HG03103 (cell line): ENCODE measurements at regions not wholly inside any gene's neighbourhood (a gene's known extent, or its start where the extent isn't known, plus 50 kb on each side); places are given as distances from the start of the nearest gene placed in this dataset.
"Not testable (repeated sequence)": the region's sequence is repeated elsewhere in the genome, so short reads cannot be mapped to it uniquely, and the experiment has no call there.

Source experiments
- ATAC-seq: cut with Tn5 transposase; IDR thresholded peaks from one replicate; pipeline ENCODE4 v1.9.1; 2021; ENCODE audit warnings: low read depth; ENCODE audit not compliant: unreplicated experiment

GRCh38 chr19:28583242-28583641, 629.7 kb downstream of the UQCRFS1 start:
- no peak for ATAC-seq

DNA sequence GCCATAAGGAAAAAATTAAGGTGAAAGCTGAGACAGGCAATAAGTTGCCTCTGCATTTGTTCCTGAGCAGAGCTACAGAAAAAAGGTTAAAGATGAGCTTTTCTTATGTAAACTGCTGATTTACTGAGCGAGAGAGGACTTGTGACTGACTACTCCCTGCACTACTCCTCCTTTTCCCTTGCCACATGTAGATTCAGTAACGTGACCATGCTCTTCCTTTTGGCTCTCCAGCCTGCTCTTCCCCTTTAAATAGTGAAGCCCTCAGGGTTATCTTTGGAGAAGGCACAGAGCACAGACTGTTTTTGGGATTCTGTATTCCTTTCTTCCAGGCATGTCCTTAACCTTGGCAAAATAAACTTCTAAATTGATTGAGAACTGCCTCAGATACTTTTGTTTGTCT, 630.2 kb downstream of the UQCRFS1 start:
- ATAC-seq, result no peak

- no peak for ATAC-seq
Observed at GRCh38 chr19:28582344-28582743, 630.6 kb downstream of the UQCRFS1 start.

DNA sequence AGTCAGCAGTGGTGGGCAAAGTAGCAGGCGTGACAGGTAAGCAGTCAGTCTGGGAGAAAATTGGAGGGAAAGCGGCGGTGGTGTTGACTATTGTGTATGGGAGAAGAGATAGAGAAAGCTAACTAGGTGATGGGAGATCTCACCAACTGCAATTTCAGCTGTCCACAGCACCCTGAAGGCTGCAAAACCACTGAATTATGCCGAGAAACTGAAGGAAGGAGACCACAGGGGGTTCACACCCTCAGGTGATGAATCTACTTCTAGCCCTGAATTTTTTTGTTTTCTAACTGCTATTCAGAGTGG, 631.5 kb downstream of the UQCRFS1 start:
- ATAC-seq, result no peak

GRCh38 chr19:28578786-28579505, 634.0 kb downstream of the UQCRFS1 start:
- ATAC-seq, result no peak

DNA sequence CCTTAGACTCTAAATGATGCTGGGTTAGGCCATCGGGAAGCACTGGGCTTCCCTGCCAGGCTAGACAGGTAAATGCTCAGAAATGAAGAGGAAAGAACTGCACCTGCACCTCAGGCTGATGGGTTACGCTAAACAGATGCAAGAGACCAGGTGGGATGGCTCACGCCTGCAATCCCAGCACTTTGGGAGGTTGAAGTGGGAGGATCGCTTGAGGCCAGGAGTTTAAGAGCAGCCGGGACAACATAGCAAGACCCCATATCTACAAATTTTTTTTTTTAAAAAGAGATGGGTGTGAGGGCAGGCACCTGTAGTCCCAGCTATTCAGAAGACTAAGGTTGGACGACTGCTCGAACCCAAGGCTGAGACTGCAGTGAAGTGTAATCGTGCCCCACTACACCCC, 634.7 kb downstream of the UQCRFS1 start:
- ATAC-seq, result no peak

- ATAC-seq, result no peak
Observed at GRCh38 chr19:28577666-28578065, 635.3 kb downstream of the UQCRFS1 start.

DNA sequence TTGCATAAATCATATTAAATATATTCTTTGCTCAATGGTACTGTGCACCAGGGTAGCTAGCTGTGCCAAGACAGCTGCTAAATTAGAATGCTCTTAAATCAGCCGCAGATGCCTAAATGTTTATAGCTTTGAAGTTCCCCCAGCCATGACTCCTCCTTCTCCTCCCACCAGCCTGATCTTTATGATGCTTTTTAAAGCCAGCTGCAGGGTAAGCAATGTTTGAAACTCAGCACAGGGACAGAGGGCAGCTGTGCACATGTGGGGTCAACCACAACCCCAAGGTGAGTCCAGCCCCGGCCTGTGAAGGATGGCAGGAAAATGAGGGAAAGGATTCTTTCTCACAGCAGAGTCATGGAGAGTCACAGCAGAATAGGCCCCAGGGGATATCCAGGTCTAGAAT, 635.7 kb downstream of the UQCRFS1 start:
- no peak for ATAC-seq

- no peak for ATAC-seq
Observed at GRCh38 chr19:28575816-28576215, 637.1 kb downstream of the UQCRFS1 start.

- not testable (repeated sequence) for ATAC-seq
Observed at GRCh38 chr19:28575312-28575711, 637.6 kb downstream of the UQCRFS1 start.

DNA sequence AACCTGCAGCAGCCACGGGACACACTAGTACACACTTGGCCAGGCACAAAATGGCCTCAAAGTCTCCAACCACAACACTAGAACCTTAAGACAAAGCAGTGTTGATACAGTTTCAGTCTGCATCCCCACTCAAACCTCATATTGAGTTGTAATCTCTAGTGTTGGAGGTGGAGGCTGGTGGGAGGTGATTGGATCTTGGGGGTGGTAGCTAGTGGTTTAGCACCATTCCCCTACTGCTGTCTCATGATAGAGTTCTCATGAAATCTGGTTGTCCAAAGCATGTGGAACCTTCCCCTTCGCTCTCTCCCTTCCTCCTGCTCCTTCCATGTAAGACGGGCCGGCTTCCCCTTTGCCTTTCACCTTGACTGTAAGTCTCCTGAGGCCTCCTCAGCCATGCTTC, 638.7 kb downstream of the UQCRFS1 start:
- ATAC-seq, result no peak

- no peak for ATAC-seq
Observed at GRCh38 chr19:28569132-28570131, 643.5 kb downstream of the UQCRFS1 start.

- ATAC-seq, result no peak
Observed at GRCh38 chr19:28567834-28568233, 645.1 kb downstream of the UQCRFS1 start.

- ATAC-seq, result no peak
Observed at GRCh38 chr19:28563964-28564921, 648.7 kb downstream of the UQCRFS1 start.

- no peak for ATAC-seq
Observed at GRCh38 chr19:28560786-28561185, 652.2 kb downstream of the UQCRFS1 start.

DNA sequence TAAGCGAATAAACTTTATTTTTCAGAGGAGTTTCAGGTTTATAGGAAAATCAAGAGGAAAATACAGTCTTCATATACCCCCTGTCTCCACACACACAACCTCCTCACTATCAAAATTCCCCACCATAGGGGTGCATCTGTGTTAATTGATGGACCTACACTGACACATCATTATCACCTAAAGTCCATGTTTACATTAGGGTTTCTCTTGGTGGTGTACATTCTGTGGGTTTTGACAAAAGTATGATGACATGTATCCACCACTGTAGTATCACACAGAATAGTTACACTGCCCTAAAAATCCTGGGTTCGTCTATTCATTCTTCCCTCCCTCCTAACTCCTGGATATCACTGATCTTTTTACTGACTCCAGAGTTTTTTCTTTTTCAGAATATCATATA, 654.2 kb downstream of the UQCRFS1 start:
- ATAC-seq, result no peak

DNA sequence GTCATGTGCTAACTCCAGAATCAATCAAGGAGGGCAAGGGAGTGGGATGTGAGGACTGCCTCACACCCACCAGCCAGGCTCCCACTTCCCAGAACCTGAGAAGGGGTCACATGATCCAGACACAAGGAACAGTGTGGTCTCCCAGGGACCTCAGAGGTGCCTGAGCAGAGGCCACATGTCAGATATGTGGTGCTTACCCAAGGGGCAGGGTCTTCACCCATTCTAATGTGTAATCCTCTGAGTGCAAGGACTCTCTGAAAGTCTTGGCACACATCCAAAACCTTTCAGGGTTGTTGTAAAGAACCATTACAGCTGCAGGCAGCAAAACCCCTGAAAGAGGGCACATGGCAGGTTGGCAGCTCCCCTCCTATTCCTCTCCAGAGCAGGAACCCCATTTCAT, 656.6 kb downstream of the UQCRFS1 start:
- ATAC-seq, result no peak

GRCh38 chr19:28555317-28555716, 657.6 kb downstream of the UQCRFS1 start:
- ATAC-seq, result no peak

GRCh38 chr19:28554321-28555091, 658.4 kb downstream of the UQCRFS1 start:
- no peak for ATAC-seq

- ATAC-seq, result no peak
Observed at GRCh38 chr19:28553764-28554163, 659.2 kb downstream of the UQCRFS1 start.
